ENCODE measurements at regions not wholly inside any gene's neighbourhood (a gene's known extent, or its start where the extent isn't known, plus 50 kb on each side); places are given as distances from the start of the nearest gene placed in this dataset.

DNA sequence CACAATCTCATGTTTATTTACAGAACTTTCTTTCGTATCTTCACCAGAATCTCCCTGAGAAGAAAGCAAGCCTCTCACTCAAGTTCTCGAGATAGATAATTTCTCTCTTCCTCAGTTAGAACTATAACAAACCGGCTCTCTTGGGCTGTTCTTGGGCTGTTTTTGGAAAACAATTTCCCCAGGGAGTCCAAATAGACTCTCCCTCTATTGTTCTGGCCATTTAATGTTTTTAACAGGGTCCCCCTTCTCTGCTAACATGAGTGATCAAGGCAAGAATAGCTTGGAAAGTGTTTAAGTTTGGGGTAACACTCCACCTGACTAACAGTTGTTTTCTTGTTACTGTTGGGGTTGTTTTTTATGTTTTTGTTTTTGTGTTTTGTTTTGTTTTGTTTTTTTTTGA, 64.8 kb upstream of the UCN3 start:
- peaks cover 33% of the 10 kb centered on the region for H3K9me3 Mint-ChIP-seq
- TF ChIP-seq, protein P1, sequence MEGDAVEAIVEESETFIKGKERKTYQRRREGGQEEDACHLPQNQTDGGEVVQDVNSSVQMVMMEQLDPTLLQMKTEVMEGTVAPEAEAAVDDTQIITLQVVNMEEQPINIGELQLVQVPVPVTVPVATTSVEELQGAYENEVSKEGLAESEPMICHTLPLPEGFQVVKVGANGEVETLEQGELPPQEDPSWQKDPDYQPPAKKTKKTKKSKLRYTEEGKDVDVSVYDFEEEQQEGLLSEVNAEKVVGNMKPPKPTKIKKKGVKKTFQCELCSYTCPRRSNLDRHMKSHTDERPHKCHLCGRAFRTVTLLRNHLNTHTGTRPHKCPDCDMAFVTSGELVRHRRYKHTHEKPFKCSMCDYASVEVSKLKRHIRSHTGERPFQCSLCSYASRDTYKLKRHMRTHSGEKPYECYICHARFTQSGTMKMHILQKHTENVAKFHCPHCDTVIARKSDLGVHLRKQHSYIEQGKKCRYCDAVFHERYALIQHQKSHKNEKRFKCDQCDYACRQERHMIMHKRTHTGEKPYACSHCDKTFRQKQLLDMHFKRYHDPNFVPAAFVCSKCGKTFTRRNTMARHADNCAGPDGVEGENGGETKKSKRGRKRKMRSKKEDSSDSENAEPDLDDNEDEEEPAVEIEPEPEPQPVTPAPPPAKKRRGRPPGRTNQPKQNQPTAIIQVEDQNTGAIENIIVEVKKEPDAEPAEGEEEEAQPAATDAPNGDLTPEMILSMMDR (IDR thresholded peaks at IDR 0.05): no peak
- DNase-seq: no peak
- no peak overlapping the region for H3K4me3 Mint-ChIP-seq
- no peaks in the 10 kb centered on the region for H3K4me1 Mint-ChIP-seq
- H3K27me3 Mint-ChIP-seq (ENCODE audit: low read depth, poor library complexity): no peaks in the 10 kb centered on the region
- no peaks in the 10 kb centered on the region for H3K36me3 Mint-ChIP-seq (ENCODE audit: low read depth)
- H3K27ac Mint-ChIP-seq: no peak overlapping the region

DNA sequence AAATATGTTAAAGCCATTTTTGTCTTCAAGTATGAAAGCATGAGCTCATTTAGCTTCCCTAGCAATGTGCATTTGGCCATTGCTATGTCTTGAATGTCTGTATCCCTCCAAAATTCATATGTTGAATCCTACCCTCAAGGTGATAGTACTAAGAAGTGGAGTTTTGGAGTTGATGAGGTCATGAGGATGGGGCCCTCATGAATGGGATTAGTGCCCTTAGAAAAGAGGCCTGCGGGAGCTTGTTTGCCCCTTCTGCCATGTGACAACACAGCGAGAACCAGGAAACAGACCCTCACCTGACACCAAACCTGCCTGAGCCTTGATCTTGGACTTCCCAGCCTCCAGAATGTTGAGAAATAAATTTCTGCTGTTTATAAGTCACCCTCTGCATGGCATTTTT, 61.3 kb upstream of the UCN3 start:
- H3K27me3 Mint-ChIP-seq (ENCODE audit: low read depth, poor library complexity): no peaks in the 10 kb centered on the region
- H3K27ac Mint-ChIP-seq: no peak overlapping the region
- H3K4me3 Mint-ChIP-seq: no peak overlapping the region
- peaks cover 47% of the 10 kb centered on the region for H3K9me3 Mint-ChIP-seq
- H3K4me1 Mint-ChIP-seq: no peaks in the 10 kb centered on the region
- DNase-seq: no peak
- H3K36me3 Mint-ChIP-seq (ENCODE audit: low read depth): no peaks in the 10 kb centered on the region
- TF ChIP-seq, protein P1 (IDR thresholded peaks at IDR 0.05): no peak

DNA sequence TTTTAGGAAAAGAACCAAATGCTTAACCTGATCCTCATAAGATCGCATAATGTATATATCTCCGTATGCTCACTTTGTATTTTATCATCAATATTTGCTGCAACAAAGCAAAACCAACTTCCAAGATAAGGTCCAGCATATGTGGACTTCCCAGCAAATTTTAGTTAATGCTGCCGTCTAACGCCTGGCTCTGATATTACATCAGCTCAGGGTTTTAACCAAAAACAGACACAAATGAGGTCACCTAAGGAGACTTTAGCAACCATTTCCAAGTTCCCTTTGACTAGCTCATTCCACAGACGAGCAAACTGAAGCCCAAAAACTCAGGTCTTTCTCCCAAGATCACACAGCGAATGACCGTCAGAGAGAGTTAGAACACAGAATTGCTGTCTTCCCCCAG, 59.4 kb upstream of the UCN3 start:
- Mint-ChIP-seq H3K4me3 (no peak overlapping the region), H3K27me3 (ENCODE audit: low read depth, poor library complexity) (no peaks in the 10 kb centered on the region), H3K4me1 (no peaks in the 10 kb centered on the region), H3K9me3 (peaks cover 50% of the 10 kb centered on the region), H3K36me3 (ENCODE audit: low read depth) (no peaks in the 10 kb centered on the region), H3K27ac (no peak overlapping the region)
- TF ChIP-seq, protein P1 (IDR thresholded peaks at IDR 0.05): no peak
- DNase-seq: no peak

DNA sequence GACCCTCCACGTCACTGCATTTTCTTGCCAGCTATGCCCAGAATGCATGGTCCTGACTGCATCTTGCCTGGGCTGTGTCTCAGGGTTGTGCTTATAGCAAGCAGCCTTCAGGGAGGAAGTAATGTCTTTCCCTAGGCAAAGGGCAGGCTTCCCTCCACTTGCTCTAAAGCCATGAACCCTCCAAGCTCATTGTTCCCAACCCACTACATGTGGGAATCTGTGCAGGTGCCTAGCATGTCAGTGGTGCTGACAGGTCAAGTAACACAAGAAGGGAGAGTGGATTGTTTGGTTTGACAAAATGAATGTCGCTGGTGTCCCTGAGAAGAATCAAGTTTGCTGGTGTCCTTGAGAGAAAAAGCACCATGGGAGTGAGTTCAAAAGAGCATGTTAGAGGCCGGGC, 53.9 kb upstream of the UCN3 start:
- Mint-ChIP-seq H3K36me3 (ENCODE audit: low read depth) (no peaks in the 10 kb centered on the region), H3K27ac (no peak overlapping the region), H3K4me1 (no peaks in the 10 kb centered on the region), H3K27me3 (ENCODE audit: low read depth, poor library complexity) (peaks cover 4% of the 10 kb centered on the region), H3K9me3 (peaks cover 38% of the 10 kb centered on the region), H3K4me3 (no peak overlapping the region)
- DNase-seq: no peak
- TF ChIP-seq, protein P1 (IDR thresholded peaks at IDR 0.05): no peak

DNA sequence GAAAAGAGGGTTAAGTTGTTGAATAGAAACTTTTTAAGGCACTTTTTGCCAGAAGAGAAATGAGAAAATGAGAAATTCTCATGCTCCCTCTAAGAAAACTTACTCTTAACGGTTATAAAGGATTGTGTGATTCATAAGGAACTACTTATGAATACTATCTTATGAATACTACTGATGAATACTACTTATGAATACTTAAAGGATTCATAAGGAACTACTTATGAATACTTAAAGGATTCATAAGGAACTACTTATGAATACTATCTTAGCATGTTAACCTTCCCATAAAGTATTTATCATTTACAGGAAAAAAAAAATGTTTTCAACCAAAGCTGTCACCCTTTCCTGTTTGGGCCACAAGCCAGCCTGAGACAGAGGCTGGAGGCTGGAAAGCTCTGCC, 53.1 kb upstream of the UCN3 start:
- Mint-ChIP-seq H3K4me3 (no peak overlapping the region), H3K36me3 (ENCODE audit: low read depth) (no peaks in the 10 kb centered on the region), H3K9me3 (peaks cover 31% of the 10 kb centered on the region), H3K27me3 (ENCODE audit: low read depth, poor library complexity) (peaks cover 4% of the 10 kb centered on the region), H3K4me1 (no peaks in the 10 kb centered on the region), H3K27ac (no peak overlapping the region)
- TF ChIP-seq, protein P1 (IDR thresholded peaks at IDR 0.05): no peak
- no peak for DNase-seq

DNA sequence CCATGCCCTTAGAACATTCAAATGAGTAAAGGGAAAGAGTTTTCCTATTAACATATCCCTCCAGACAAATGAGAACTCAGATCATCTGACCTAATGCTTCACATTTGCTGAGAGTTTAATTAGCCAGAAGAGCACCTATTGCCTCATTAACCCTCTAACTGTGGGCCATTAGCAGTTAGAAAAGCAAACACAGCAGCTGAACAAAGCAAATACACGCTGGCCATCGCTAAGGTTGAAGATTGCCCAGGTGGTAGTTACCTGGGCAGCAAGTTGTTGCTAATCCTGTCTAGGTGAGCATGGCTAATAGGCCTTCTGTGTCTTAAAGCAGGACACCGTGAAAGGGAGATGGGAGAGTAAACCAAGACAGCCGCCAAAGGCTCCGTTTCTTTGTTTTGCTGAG, 49.9 kb upstream of the UCN3 start:
- no peak overlapping the region for H3K27ac Mint-ChIP-seq
- H3K9me3 Mint-ChIP-seq: peaks cover 35% of the 10 kb centered on the region
- peaks cover 7% of the 10 kb centered on the region for H3K27me3 Mint-ChIP-seq (ENCODE audit: low read depth, poor library complexity)
- H3K4me1 Mint-ChIP-seq: peaks cover 9% of the 10 kb centered on the region
- TF ChIP-seq, protein P1 (IDR thresholded peaks at IDR 0.05): no peak
- H3K4me3 Mint-ChIP-seq: no peak overlapping the region
- no peaks in the 10 kb centered on the region for H3K36me3 Mint-ChIP-seq (ENCODE audit: low read depth)
- DNase-seq: no peak
